Spleen (tissue), 11 donors: ENCODE measurements at regions not wholly inside any gene's neighbourhood (a gene's known extent, or its start where the extent isn't known, plus 50 kb on each side); places are given as distances from the start of the nearest gene placed in this dataset.

Source experiments
- DNase-seq: peaks from one replicate; pipeline ENCODE4 v3.0.0-alpha.2; 2020
- H3K27ac ChIP-seq, 8 donors: fragments of 200-600 bp; sonication (generic) in 7 of 8; 1 replicate in 4 of 8; 2 replicates in 4 of 8; pipeline versions ENCODE4 v1.5.0 to v1.8.0; 2016 to 2021; ENCODE audit warnings: inconsistent platforms in 4 of 8, mild to moderate bottlenecking in 4 of 8, moderate library complexity in 1 of 8
- H3K27me3 ChIP-seq, 7 donors: fragments of 200-600 bp; sonication (generic) in 6 of 7; replicated peaks in 1 of 7; 1 replicate in 4 of 7; 2 replicates in 3 of 7; pipeline versions ENCODE4 v1.5.0 to v1.8.0; 2016 to 2021; ENCODE audit warnings: inconsistent platforms in 3 of 7, mild to moderate bottlenecking in 1 of 7
- H3K36me3 ChIP-seq, 6 donors: fragments of 200-600 bp; sonication (generic) in 5 of 6; 1 replicate in 4 of 6; 2 replicates in 2 of 6; pipeline versions ENCODE4 v1.5.0 to v1.8.0; 2016 to 2021; ENCODE audit warnings: inconsistent platforms in 2 of 6
- H3K4me1 ChIP-seq, 6 donors: fragments of 200-600 bp; sonication (generic) in 5 of 6; 1 replicate in 3 of 6; 2 replicates in 3 of 6; pipeline versions ENCODE4 v1.5.0 to v1.8.0; 2016 to 2021; ENCODE audit warnings: inconsistent platforms in 3 of 6
- H3K4me3 ChIP-seq, 8 donors: fragments of 200-600 bp; sonication (generic) in 7 of 8; 1 replicate in 4 of 8; 2 replicates in 4 of 8; pipeline versions ENCODE4 v1.5.0 to v1.8.0; 2016 to 2021; ENCODE audit warnings: inconsistent platforms in 4 of 8, mild to moderate bottlenecking in 4 of 8, moderate library complexity in 2 of 8
- H3K9me3 ChIP-seq, 8 donors: fragments of 200-600 bp; sonication (generic) in 7 of 8; 1 replicate in 4 of 8; 2 replicates in 4 of 8; pipeline versions ENCODE4 v1.5.0 to v1.8.0; 2016 to 2021; ENCODE audit warnings: inconsistent platforms in 4 of 8
- POLR2A ChIP-seq, 3 donors: fragments of 450-650 bp; IDR thresholded peaks; one replicate each; pipeline ENCODE4 v1.5.1; 2017; ENCODE audit warnings: antibody characterized with exemption in 3 of 3, mild to moderate bottlenecking in 1 of 3
- POLR2AphosphoS5 ChIP-seq, 3 donors: sonication (generic); formaldehyde crosslinking; IDR thresholded peaks; one replicate each; pipeline ENCODE4 v1.5.1; 2017; ENCODE audit warnings: antibody characterized with exemption in 3 of 3
- WGBS, 5 donors: extraction: QIAGEN DNeasy Blood & Tissue Kit in 3 of 5; methylation state at CpG; one replicate each; pipeline versions ENCODE4 v1.1.5 to v1.1.7; 2013 to 2018; 5-methylcytosine and 5-hydroxymethylcytosine counted together
- intact Hi-C: fragments of 100-400 bp; cut with DNase I; formaldehyde crosslinking; loops from one replicate; pipeline ENCODE4 v1.15.0; 2023; ENCODE audit warnings: low total_unique reads
- TF ChIP-seq, protein P1 (sequence below), 11 experiments: fragments of 200-600 bp in 7 of 11; fragments of 450-650 bp in 4 of 11; sonication (generic) in 4 of 11; IDR thresholded peaks in 8 of 11; conservative IDR thresholded peaks in 3 of 11; 1 replicate in 7 of 11; 2 replicates in 4 of 11; pipeline versions ENCODE4 v1.4.0 to v1.8.0; 2016 to 2021; ENCODE audit warnings: antibody characterized with exemption in 11 of 11, inconsistent platforms in 4 of 11, mild to moderate bottlenecking in 1 of 11
- donor health status: healthy with polysubstance abuse.
- donor health status: DM: no; HTN: no; CAD: no; lungs with moderate emphysema.
- donor health status: DM: no; HTN: no; CAD: no.
- donor health status: Bipolar disorder and iron deficiency.
- donor health status: healthy.
- donor health status: DM: no; HTN: no; CAD: no.
- donor health status: DM: yes; HTN: yes; CAD: no.

DNA sequence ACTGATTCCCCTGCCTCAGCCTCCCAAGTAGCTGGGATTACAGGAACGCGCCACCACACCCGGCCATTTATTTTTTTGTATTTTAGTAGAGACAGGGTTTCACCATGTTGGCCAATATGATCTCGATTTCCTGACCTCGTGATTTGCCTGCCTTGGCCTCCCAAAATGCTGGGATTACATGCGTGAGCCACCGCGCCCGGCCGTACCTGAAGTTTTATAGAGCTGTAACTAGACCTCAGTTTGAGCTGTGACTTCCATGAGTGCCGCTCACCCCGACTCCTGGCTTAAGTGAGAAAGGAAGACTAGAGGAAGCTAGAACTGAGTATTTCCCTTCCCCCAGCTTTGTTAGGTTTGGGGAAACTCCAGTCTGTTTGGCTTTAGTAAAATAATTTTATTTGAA, 1283.1 kb downstream of the KCNT2 start:
- TF ChIP-seq POLR2AphosphoS5 (IDR thresholded peaks at IDR 0.05): no peak

DNA sequence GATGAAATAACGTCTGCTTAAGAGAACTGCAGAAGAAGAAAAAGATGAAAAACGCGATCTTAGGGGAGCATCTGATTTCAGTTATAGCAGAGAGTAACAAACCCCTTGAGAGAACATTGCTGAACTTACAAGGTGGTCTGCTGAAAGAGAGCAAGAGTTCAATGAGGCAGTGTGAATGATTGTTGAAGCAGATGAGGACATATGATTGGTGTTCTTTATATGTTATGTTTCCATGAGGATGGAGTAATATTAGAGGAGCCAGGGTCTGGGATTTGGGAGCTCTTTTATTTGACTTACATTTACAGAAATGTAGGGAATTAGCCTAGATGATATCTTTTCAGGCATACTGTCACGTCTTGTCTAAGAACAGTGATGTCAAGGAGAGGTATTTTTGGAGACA, 1302.0 kb downstream of the KCNT2 start:
- no peaks in the 10 kb centered on the region for H3K27me3 ChIP-seq
- 51 to 87% (median 75%) methylated on average over 4 of the region's 4 CpGs for WGBS, 5 donors

More for the DNA sequence above, 1283.1 kb downstream of the KCNT2 start:
- H3K4me3 ChIP-seq: no peak overlapping the region
- no peaks in the 10 kb centered on the region for H3K9me3 ChIP-seq
- no peaks in the 10 kb centered on the region for H3K4me1 ChIP-seq
- no peaks in the 10 kb centered on the region for H3K27me3 ChIP-seq
- peak; percentile 28 for DNase-seq
- intact Hi-C loops: no loop called here
- no peaks in the 10 kb centered on the region for H3K36me3 ChIP-seq
- 92 to 97% (median 93%) methylated on average over 12 of the region's 12 CpGs for WGBS, 5 donors
- H3K27ac ChIP-seq: no peak overlapping the region

DNA sequence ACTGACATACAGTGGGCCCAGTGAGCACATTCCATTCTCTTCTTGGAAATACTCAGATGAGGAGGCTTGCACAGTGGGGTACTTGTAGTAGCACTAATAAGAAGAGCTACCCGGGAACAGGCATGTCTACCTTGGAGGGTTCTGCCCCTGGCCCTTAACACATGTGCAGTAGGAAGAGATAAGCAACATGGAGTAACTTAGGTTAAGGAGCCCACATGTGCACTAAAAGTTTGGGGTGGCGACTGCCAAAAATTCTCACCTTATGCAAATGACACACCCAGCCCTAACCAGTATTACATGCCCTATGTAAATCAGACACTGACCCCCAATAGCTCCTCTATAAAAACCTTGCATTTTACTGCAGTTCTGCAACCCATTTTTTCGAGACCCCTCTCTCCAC, 1313.3 kb downstream of the KCNT2 start:
- no peak overlapping the region for H3K4me3 ChIP-seq
- TF ChIP-seq POLR2A (IDR thresholded peaks at IDR 0.05) (no peak), POLR2AphosphoS5 (IDR thresholded peaks at IDR 0.05) (no peak)
- TF ChIP-seq, protein P1, sequence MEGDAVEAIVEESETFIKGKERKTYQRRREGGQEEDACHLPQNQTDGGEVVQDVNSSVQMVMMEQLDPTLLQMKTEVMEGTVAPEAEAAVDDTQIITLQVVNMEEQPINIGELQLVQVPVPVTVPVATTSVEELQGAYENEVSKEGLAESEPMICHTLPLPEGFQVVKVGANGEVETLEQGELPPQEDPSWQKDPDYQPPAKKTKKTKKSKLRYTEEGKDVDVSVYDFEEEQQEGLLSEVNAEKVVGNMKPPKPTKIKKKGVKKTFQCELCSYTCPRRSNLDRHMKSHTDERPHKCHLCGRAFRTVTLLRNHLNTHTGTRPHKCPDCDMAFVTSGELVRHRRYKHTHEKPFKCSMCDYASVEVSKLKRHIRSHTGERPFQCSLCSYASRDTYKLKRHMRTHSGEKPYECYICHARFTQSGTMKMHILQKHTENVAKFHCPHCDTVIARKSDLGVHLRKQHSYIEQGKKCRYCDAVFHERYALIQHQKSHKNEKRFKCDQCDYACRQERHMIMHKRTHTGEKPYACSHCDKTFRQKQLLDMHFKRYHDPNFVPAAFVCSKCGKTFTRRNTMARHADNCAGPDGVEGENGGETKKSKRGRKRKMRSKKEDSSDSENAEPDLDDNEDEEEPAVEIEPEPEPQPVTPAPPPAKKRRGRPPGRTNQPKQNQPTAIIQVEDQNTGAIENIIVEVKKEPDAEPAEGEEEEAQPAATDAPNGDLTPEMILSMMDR (IDR thresholded peaks at IDR 0.05 in 8 of 11, conservative IDR thresholded peaks at IDR 0.05 in 3 of 11): no peak
- intact Hi-C loops: no loop called here
- no peak overlapping the region for H3K27ac ChIP-seq
- H3K36me3 ChIP-seq: no peaks in the 10 kb centered on the region
- no peaks in the 10 kb centered on the region for H3K27me3 ChIP-seq
- H3K4me1 ChIP-seq: no peaks in the 10 kb centered on the region
- no peaks in the 10 kb centered on the region for H3K9me3 ChIP-seq
- 77 to 95% (median 82%) methylated on average over 3 of the region's 3 CpGs for WGBS, 5 donors
- no peak for DNase-seq

More for the DNA sequence above, 1302.0 kb downstream of the KCNT2 start:
- no peaks in the 10 kb centered on the region for H3K36me3 ChIP-seq
- DNase-seq: no peak
- H3K4me1 ChIP-seq: no peaks in the 10 kb centered on the region
- intact Hi-C loops: no loop called here
- TF ChIP-seq POLR2A (IDR thresholded peaks at IDR 0.05) (no peak), POLR2AphosphoS5 (IDR thresholded peaks at IDR 0.05) (no peak)
- no peak overlapping the region for H3K4me3 ChIP-seq
- H3K27ac ChIP-seq: no peak overlapping the region
- H3K9me3 ChIP-seq: no peaks in the 10 kb centered on the region

DNA sequence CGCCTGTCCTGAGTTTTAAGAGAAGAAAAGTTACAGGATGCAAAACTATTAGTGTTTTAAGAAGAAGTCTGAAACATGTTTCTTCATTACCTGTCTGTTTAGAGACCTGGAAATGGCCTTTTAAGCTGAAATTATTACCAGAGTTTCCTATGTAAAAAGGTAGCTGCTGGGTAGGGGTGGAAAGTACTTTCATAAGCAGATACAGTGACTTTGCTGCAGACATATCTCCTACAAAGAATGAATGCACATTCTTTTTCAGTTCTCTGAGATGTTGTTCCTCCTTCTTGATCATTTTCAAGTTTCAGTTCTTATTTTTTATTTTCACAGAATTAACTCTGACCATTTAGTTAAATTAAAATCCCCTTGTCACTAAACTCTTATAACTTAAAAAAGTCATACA, 1329.6 kb downstream of the KCNT2 start:
- Histone ChIP-seq H3K9me3 (no peaks in the 10 kb centered on the region), H3K27me3 (no peaks in the 10 kb centered on the region), H3K4me1 (no peaks in the 10 kb centered on the region), H3K36me3 (no peaks in the 10 kb centered on the region), H3K4me3 (no peak overlapping the region), H3K27ac (no peak overlapping the region)
- WGBS, 5 donors: 59 to 79% (median 64%) methylated on average over 1 of the region's 1 CpG
- TF ChIP-seq, protein P1 (IDR thresholded peaks at IDR 0.05 in 8 of 11, conservative IDR thresholded peaks at IDR 0.05 in 3 of 11): no peak
- TF ChIP-seq POLR2A (IDR thresholded peaks at IDR 0.05): no peak
- no peak for TF ChIP-seq POLR2AphosphoS5 (IDR thresholded peaks at IDR 0.05)
- DNase-seq: no peak
- intact Hi-C loops: no loop called here

DNA sequence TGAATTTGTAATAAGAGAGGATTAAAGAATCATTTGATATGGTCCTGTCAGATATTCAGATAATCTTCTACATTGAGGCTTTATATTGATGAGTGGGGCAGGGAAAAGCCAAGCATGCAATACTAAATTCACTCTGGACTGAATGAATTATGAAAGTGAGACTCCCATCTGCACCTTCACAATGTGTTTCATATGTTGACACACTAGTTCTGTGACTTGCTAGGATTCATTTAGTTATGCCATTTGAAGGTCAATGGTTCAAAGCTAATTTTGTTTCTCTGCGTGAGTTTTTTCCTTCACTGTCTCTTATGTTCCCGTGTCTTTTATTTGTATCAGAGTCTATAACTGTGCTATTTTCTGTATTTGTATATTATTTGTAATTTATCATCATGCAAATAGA, 1332.5 kb downstream of the KCNT2 start:
- Histone ChIP-seq H3K36me3 (no peaks in the 10 kb centered on the region), H3K27ac (no peak overlapping the region), H3K4me3 (no peak overlapping the region), H3K27me3 (no peaks in the 10 kb centered on the region), H3K9me3 (peaks cover 0 to 6% (median 0%) of the 10 kb centered on the region in 8 donors), H3K4me1 (no peaks in the 10 kb centered on the region)
- 73 to 94% (median 83%) methylated on average over 2 of the region's 2 CpGs for WGBS, 5 donors
- no peak for DNase-seq
- intact Hi-C loops: no loop called here
- TF ChIP-seq POLR2AphosphoS5 (IDR thresholded peaks at IDR 0.05) (no peak), POLR2A (IDR thresholded peaks at IDR 0.05) (no peak)
- TF ChIP-seq, protein P1 (IDR thresholded peaks at IDR 0.05 in 8 of 11, conservative IDR thresholded peaks at IDR 0.05 in 3 of 11): no peak
